ENCODE measurements at regions not wholly inside any gene's neighbourhood (a gene's known extent, or its start where the extent isn't known, plus 50 kb on each side); places are given as distances from the start of the nearest gene placed in this dataset.

- TF ChIP-seq MYBL2 (IDR thresholded peaks at IDR 0.05; ENCODE audit: low read depth) (no peak), MYBL2 (CRISPR knock-in tag; IDR thresholded peaks at IDR 0.05; ENCODE audit: borderline replicate concordance) (no peak), ELF1 (tag; IDR thresholded peaks at IDR 0.05) (no peak), ZNF583 (CRISPR knock-in tag; IDR thresholded peaks at IDR 0.05) (no peak), CTCF (IDR thresholded peaks at IDR 0.05 in 2 of 3, conservative IDR thresholded peaks at IDR 0.05 in 1 of 3; ENCODE audit: insufficient read depth in 2 of 3, low read depth in 1 of 3, low read length in 3 of 3) (no peak), FOXP4 (CRISPR knock-in tag; IDR thresholded peaks at IDR 0.05; ENCODE audit: borderline replicate concordance) (no peak), THRAP3 (IDR thresholded peaks at IDR 0.05; ENCODE audit: borderline replicate concordance) (no peak), ZNF551 (CRISPR knock-in tag; IDR thresholded peaks at IDR 0.05) (no peak)
Measured at GRCh38 chr20:22499515-22500166, 84.7 kb downstream of the FOXA2 start (continued).

All from K562 (cell line).